G401.6 (cell line): ENCODE measurements at regions not wholly inside any gene's neighbourhood (a gene's known extent, or its start where the extent isn't known, plus 50 kb on each side); places are given as distances from the start of the nearest gene placed in this dataset.
"Not testable (repeated sequence)": the region's sequence is repeated elsewhere in the genome, so short reads cannot be mapped to it uniquely, and the experiment has no call there.

Experiments
- FAIRE-seq: peaks from 2 replicates; lab custom pipeline; 2012; peaks lifted over from hg19 to GRCh38; lab: Jason Lieb, UNC

DNA sequence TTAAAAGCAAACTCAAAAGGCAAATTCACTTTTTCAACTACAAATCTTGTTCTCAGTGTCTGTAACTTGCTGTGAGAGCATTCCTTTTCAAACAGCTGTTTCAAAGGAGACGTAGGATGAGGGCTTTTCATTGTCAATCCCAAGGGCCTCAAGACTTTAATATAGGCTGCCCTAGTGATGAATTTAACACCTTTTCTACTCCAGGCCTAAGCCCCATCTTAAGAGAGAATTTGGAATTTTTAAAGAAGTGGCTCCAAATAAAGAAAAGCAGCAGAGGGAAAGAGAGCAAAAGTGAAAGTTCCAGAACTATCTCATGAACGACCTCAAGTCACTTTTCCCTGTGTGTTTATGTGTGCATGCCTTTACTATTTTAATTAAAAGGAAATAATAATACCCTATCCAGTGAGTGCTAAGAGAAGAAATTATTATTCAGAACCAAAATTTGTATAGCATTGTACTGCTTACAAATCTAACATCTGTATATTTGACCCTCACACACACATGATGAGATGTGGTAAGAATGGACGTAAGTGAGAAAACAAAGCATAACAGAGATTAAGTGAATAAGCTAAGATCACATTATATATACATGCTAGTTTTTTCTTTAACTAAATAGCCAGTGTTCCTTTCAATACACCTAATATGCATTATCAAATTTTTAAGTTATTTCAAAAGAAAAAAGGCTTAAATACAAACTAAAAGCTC lies 196.4 kb downstream of the VGLL3 start:
- FAIRE-seq: no peak

DNA sequence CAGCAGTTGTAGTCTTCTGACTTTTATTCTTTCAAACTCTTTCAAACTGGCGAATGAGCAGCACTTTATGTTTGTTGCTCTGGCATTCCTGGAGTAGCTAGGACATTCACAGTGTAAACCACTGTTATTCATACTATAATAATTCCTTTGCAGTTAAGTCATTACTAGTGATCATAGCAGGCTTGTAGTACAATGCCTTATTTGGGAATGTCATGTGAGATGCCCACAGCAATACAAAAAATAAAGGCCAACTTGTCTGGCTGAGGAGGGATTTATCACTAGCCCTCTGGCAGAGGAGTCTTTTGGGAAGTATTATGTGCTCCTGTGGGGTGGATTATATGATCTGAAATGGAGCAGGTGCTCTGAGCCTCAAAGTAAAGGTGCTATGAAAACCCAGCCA lies 197.2 kb downstream of the VGLL3 start:
- FAIRE-seq: no peak

- FAIRE-seq: no peak
These were observed 198.6 kb downstream of the VGLL3 start for GRCh38 chr3:86792316-86792715.

DNA sequence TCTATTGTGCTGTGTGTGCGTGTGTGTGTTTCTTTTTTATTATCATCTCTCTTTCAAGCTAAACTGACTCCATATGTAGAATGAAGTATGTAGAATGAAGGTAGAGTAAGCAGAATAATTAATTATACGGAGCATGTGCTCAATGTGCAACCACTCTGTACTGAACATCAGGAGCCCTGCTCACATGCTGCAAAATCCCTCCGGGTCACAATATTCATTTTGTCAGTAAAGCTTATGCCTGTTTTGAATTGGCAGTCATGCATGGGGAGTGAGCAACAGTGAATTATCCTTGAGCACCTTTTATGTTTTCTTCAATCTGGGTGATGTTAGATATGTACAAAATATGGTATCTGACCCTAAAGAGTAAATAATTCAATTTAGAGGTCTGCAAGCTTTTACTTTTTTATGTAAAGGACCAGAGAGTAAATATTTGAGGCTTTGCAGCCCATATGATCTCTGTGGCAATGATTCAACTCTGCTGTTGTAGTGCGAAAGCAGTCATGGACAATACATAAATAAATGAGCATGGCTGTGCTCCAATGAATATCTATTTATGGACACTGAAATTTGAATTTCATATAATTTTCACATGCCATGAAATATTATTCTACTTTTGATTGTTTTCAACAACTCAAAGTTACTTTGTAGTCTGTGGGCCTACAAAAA lies 199.9 kb downstream of the VGLL3 start:
- FAIRE-seq: no peak

DNA sequence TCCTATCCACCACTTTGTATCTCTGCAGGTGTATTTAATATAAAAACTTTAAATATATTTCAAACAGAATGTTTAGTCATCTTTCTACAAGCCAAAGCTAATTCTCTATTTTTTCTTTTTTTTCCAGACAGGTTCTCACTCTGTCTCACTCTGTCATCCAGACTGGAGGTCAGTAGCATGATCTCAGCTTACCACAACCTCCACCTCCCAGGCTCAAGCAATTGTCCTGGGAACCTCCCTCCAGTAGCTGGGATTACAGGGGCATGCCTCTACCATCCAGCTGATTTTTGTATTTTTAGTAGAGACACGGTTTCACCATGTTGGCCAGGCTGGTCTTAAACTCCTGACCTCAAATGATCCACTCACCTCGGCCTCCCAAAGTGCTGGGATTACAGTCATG lies 202.6 kb downstream of the VGLL3 start:
- FAIRE-seq: no peak

GRCh38 chr3:86787091-86787490 lies 203.9 kb downstream of the VGLL3 start:
- no peak for FAIRE-seq

DNA sequence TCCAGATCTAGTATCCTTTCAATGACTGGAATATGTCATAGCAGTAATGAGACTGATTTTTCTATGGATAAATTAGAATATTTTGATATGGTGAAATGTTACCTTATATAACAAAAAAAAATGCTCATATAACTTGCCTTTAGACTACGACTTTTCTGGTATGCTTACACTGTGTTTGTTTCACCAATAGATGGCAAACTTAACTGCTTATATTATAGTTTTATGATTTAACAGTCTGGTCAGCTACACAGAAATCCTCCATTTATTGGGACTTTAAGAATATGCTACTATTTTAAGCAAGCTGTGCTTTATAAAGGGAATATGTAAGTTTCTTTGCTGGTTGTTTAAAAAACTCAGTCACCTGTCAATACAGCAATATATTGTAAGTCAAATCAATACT lies 205.6 kb downstream of the VGLL3 start:
- no peak for FAIRE-seq

- no peak for FAIRE-seq
These were observed 208.1 kb downstream of the VGLL3 start for GRCh38 chr3:86782866-86783265.

- FAIRE-seq: no peak
These were observed 208.7 kb downstream of the VGLL3 start for GRCh38 chr3:86782286-86782685.

- peak; percentile 96 for FAIRE-seq
These were observed 216.8 kb downstream of the VGLL3 start for GRCh38 chr3:86774082-86774691.

- FAIRE-seq: no peak
These were observed 218.2 kb downstream of the VGLL3 start for GRCh38 chr3:86772699-86773098.

GRCh38 chr3:86771741-86772512 lies 219.0 kb downstream of the VGLL3 start:
- FAIRE-seq: no peak

GRCh38 chr3:86766331-86766730 lies 224.6 kb downstream of the VGLL3 start:
- no peak for FAIRE-seq

- not testable (repeated sequence) for FAIRE-seq
These were observed 233.4 kb downstream of the VGLL3 start for GRCh38 chr3:86757322-86758179.

GRCh38 chr3:86748015-86748414 lies 242.9 kb downstream of the VGLL3 start:
- no peak for FAIRE-seq

DNA sequence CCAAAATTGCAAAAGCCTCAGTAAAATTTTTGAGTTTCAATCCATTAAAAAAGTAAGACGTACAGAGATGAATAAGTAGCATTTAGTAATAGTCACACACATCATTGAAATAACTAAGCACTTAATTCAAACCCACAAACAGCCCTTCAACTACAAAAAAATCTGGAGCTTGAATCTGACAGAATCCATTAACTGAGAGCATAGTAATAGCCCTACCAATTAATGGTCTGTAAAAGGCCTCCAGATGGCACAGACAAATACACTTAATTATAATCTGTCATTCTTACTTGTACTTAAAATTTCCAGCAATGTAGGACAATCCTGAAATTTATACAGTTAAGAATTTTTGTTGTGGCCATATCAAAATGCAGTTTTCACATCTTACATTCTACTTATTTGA lies 246.9 kb downstream of the VGLL3 start:
- FAIRE-seq: no peak

DNA sequence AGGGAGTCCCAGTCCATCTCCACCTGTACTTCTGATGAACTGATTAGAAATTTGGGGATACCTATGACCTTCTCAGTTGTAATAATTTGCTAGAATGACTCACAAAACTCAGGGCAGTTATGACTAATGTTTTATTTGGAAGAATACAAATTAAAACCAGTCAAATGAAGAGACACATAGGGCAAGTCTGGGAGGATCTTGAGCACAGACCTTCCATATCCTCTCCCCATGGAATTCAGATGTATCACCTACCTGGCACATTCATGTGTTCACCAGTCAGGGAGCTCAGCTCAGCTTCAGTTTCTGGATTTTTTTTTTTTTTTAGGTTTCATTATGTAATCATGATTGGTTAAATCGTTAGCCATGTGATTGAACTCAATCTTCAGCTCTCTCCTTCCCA lies 247.7 kb downstream of the VGLL3 start:
- FAIRE-seq: no peak

DNA sequence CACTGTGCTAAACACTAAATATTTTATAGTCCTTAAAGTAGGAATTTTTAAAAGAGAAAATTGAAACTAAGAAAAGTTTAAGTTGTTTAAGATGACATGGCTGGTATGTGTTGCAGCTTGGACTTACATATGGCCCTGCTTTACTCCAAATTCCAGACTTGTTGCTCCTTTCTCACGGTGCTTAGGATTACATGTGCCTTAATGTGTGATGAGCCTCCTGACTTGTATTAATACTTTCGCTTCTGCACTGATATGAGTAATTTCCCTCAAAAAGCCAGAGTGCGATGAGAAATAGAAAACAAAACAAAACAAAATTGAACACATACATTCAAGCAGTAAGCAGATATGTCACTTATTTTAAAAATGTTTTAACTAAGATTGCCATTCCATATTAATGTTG lies 250.2 kb downstream of the VGLL3 start:
- no peak for FAIRE-seq

DNA sequence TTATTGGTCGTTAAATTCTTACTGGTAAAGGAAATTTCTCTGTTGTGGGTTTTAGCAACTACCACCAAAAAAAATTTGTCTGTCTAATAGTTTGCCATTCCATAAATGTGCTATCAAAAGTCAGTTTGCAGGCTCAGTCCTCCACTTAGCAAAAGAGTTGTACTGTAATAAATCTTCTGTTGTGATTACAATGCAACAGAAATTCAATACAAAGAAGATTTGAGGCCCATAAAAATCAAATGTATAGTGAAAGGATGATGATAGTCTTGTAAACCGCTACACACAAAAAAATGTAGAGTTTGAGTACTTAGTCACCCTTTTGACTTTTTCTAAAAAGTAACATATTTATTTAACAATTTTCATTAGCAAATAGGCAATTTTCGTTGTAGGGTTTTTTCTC lies 251.7 kb downstream of the VGLL3 start:
- no peak for FAIRE-seq

DNA sequence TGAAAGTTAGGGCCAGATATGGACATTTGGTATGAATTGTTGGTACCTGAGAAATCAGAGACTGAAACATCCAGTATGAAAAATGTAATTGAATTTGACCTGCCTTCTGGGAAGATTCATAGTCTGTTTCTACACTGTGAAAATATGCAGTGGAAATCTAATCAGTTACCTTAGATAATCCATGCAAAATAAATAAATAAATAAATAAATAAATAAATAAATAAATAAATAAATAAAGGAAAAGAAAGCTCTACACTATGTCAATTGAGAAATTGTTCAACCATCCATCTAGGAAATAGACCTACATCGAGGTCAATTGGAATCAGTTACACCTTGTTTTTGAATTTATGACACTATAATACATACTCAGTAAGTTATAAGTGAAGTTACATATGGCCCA lies 252.3 kb downstream of the VGLL3 start:
- no peak for FAIRE-seq

DNA sequence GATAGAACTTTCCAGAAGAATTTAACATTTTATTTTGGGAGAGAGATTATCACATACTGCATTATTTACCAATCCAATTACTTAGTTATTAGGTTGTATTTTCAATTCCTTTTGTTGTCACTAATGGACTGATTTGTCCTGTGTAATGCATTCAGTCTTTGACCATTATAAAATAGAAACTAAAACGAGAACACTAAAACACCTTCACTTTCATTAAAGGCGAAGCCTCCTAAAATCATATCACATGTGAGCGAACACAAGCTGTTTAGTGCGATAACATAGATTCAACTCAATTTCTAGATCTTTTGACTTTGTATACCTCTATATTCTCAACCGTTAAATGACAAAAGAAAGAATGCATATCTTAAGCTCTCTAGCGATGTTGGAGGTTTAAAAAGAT lies 253.4 kb downstream of the VGLL3 start:
- FAIRE-seq: no peak

GRCh38 chr3:86733257-86733656 lies 257.7 kb downstream of the VGLL3 start:
- FAIRE-seq: no peak
